ENCODE measurements at regions not wholly inside any gene's neighbourhood (a gene's known extent, or its start where the extent isn't known, plus 50 kb on each side); places are given as distances from the start of the nearest gene placed in this dataset.

- TF ChIP-seq CTCF (conservative IDR thresholded peaks at IDR 0.05; ENCODE audit: low read length) (no peak), EZH2phosphoT487 (IDR thresholded peaks at IDR 0.05; ENCODE audit: borderline replicate concordance, low read depth, low read length) (no peak)
Observed at GRCh38 chr14:46322730-46323403, 328.7 kb downstream of the RPL10L start.
